GM21717 (cell line): ENCODE measurements at regions not wholly inside any gene's neighbourhood (a gene's known extent, or its start where the extent isn't known, plus 50 kb on each side); places are given as distances from the start of the nearest gene placed in this dataset.
"Not testable (repeated sequence)": the region's sequence is repeated elsewhere in the genome, so short reads cannot be mapped to it uniquely, and the experiment has no call there.

Experiments
- ATAC-seq: cut with Tn5 transposase; IDR thresholded peaks from one replicate; pipeline ENCODE4 v1.9.1; 2021; ENCODE audit warnings: mild to moderate bottlenecking, moderate library complexity; ENCODE audit not compliant: unreplicated experiment

DNA sequence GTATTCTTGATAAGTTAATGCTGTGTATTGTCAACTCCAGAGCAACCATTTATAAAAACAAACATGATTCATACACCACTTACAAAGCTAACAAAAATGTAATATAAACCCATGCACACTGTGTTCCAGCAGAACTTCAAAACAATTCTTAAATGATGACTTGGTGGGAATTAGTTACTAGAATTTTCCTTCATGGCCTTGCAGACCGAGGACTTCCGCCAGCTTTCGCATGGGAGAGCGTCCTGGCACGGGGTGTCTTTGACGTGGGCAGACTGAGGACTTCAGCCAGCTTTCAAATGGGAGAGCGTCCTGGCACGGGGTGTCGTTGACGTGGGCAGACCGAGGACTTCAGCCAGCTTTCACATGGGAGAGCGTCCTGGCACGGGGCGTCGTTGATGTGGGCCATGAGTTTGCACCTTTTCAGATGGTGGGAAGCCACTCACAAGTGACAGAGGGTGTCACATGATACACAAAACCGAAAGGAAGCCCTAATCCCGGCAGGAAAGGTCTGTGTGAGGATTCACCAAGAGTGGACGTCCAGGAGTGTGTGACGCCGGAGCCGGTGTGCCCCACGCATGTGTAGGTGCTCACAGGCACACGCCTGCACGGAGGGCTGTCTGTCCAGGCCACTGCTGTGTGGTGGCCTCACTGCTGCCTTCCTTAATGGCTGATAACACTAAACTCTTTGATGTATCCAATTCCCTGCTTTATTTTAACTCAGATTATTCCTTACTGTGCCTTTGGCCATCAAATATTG is 211.3 kb upstream of the IRX4 start:
- no peak for ATAC-seq

DNA sequence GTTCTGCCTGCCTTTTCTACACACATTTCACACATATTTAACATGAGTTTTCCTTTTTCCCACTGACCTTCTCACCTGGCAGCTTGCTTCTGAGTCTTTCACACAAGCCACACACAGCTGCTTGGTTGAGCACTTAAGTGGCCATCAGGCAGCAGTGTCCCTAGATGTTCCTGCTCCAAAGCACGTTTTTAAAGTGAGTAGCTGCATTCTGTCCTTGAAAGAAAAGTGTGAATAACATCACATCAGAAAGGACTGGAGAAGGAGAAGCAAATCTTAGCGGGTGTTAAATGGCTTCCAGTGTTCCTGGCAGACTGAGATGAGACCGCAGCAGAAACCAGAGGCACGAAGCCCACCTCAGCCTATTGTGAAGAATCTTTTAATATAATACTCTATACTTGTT is 209.2 kb upstream of the IRX4 start:
- no peak for ATAC-seq

DNA sequence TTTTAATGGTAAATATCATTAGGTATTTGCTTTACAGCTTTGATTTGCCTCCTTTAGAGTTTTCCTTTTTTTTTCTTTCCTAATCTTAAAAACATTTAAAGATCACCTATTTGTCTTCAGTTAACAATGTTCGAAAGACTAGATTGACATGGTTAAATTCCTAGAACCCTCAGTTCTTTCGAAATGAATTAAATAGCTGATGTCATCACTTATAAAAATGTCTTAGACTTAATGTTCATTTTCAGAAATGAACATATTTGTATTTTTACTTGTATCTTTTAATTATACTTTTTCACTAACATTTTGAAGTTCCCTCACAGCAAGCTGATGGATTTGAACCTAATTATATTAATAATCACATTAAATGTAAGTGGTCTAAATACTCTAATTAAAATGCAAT is 205.3 kb upstream of the IRX4 start:
- ATAC-seq: no peak

DNA sequence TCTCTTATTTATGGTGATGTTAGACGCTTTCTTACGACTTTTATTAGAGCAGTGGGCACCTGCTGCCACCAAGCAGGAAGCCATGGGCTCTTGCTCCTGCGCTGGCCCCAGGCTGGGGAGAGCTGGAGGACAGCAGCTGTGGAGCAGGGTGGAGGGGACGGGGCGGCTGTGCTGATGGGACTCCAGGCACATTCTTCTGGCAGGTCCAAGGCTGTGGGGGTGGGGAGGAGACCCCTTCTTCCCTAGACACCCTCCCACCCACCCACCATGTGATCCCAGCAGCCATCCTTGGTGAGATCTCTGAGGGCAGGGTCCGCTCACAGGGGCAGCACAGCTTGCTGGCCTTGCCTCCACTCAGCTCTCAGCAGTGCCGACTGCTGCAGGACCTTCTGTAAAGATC is 192.6 kb upstream of the IRX4 start:
- ATAC-seq: no peak

DNA sequence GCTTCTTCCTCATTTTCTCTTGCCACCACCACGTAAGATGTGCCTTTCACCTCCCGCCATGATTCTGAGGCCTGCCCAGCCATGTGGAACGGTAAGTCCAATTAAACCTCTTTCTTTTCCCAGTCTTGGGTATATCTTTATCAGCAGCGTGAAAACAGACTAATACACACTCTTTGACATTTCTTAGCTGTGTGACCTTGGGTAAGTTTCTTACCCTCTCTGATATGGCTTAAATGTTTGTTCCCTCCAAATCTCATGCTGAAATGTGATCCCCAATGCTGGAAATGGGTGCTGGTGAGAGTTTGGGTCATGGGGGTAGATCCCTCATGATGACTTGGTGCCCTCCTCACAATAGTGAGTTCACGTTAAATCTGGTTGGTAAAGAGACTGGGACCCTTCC is 188.8 kb upstream of the IRX4 start:
- no peak for ATAC-seq

DNA sequence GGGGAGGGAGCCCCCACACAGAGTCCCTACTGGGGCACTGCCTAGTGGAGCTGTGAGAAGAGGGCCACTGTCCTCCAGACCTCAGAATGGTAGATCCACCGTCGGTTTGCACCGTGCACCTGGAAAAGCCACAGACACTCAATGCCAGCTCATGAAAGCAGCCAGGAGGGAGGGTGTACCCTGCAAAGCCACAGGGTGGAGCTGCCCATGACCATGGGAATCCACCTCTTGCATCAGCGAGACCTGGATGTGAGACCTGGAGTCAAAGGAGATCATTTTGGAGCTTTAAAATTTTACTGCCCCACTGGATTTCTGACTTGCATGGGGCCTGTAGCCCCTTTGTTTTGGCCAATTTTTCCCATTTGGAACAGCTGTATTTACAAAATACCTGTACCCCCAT is 188.1 kb upstream of the IRX4 start:
- not testable (repeated sequence) for ATAC-seq

DNA sequence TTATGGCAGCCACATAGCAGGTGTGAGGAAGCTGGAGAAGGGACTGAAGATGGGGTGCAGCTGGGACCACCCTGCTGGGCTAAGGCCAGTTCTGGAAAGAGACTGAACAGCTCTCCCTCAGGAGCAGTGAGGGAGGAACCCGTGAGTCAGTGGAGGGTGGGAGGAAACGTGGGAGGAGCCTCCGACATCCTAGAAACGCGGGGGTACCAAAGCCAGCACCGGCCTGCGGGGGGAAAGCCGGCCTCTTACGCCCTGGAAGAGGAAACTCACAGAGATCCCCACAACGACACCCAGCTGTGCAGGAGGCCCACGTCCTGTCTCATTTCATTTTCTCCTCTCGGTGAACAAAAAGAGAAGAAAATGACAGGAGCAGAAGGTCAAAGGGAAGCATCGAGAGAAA is 185.8 kb upstream of the IRX4 start:
- no peak for ATAC-seq

DNA sequence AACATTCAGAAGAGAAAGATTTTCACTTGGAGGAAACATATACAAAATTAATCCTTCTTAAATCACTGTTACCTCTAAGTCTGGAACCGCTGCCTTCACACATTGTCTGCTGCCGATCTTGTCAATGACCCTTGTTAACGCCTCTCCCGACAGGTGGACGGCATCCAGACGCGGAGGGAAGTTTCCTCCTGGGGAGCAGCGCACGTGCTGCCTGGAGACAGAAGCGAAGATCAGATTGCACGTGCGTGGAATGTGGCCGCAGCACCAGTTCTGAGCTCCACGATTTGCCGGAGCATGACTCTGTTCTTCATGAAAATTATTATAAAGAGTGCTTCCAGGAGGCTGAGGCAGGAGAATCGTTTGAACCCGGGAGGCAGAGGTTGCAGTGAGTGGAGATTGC is 183.6 kb upstream of the IRX4 start:
- no peak for ATAC-seq

DNA sequence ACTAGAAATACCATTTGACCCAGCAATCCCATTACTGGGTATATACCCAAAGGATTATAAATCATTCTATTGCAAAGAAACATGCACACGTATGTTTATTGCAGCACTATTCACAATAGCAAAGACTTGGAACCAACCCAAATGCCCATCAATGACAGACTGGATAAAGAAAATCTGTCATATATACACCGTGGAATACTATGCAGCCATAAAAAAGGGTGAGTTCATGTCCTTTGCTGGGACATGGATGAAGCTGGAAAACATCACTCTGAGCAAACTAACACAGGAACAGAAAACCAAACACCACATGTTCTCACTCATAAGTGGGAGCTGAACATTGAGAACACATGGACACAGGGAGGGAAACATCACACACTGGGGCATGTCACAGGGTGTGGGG is 180.7 kb upstream of the IRX4 start:
- ATAC-seq: not testable (repeated sequence)

DNA sequence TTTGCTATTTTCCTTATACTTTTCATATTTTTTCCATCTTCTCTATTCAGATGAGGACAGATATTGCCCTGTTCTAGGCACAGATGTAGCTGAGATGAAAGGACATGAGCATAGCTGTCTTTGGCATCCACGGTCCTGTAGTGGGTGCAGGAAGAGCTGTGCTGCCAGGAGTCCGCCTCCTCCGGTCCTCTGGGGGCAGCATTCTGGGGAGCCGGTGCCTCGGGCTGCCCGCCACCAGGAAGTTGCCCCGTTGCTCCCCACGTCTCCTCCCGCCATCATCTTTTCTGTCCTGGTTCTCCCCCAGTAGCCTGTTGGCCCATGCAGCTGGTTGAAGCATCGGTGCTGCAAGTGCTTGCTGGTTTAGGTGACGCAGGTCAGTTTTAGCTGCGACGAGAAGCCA is 170.0 kb upstream of the IRX4 start:
- ATAC-seq: no peak

DNA sequence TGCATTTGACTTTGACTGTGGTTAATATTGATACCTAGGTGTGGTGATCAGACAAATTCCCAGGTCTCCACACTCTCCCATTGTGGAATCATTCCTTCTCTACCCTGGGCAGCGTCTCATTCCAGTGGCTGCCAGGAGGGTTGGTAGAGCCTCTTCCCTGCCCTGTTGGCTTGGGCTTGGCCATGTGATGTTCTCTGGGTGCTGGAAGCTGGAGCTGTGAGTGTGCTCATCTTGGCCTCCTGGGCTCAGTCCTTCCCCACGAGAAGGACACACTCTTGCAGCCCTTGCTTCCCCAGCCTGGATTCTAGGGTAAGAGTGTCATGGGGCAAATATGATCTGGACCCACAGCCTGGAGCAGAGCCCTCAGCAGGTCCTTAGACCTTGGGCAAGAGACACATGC is 167.2 kb upstream of the IRX4 start:
- no peak for ATAC-seq

DNA sequence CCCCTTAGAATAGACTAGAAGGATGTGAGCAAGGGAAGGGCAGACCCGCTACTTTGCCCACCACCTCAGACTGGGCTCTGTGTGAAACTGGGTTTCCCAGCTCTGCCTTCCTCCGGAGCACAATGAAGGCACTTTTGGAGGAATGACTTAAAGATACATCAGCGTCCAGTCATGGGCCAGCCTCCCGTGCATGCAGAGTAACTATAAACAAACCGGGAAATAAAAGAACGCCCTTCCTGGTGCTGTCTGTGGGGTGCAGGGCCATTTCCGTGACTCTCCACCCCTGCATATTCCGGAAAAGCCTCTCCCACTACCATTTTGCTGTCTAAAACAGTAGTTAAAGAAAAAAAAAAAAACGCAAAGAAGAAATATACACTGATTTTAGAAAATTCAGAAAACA is 165.9 kb upstream of the IRX4 start:
- ATAC-seq: no peak

DNA sequence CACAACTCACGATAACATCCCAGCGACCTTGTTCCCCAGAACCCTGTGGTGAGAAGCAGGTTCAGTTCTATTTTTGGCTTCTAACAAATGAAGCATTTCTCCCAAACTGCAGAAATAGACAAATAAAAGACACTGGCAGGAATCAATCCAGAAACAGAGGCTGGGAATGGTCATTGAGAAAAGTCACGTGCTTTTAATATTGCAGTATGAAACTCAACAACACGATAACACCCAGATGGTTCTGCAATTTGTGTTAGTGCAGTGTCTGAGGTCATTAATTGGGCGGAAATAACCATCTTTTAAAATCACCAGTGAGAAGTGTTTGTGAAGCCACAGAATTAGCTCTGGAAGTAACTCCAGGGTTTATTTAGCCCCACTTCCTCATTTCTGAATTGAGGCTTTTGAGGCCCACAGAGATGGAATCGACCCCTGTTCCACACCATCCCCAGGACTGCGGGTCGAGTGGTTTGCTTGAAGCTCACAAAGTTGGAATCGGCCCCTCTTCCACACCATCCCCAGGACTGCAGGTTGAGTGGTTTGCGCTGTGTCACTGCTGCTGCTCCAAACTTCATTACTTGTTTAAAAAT is 164.7 kb upstream of the IRX4 start:
- ATAC-seq: no peak

DNA sequence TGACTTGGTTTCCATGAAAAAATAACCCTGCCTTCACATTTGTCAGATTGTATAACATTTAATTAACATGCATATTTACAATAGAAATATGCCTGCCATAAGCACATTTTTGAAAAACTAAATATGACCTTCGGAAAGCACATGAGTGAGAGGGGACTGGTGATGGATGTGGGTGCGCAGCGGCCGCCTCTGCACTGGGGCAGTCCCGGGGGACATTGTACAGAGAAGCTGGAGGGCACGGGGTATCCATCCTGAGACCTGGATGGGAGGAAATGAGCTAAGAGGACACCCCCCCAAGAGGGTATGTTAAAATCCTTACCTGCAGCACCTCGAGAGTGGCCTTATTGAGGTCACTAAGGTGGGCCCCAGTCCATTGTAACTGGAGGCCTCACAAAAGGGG is 161.3 kb upstream of the IRX4 start:
- no peak for ATAC-seq

DNA sequence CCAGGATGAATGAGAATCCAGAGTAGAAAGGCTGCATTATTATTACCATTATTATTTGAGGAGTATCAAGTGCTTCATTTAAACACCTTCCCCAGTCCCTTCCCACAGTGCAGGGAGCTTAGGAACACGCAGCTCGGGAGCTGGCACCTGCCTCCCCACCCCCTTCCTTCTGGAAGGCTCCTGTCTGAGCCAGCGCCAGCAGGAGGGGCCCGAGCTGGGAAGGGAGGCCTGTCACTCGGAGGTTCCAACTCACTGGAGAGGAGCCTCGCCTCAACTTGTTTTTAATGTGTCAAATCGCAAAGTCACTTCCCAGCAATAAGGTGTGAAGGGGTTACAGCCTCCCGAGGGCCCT is 156.4 kb upstream of the IRX4 start:
- ATAC-seq: no peak

DNA sequence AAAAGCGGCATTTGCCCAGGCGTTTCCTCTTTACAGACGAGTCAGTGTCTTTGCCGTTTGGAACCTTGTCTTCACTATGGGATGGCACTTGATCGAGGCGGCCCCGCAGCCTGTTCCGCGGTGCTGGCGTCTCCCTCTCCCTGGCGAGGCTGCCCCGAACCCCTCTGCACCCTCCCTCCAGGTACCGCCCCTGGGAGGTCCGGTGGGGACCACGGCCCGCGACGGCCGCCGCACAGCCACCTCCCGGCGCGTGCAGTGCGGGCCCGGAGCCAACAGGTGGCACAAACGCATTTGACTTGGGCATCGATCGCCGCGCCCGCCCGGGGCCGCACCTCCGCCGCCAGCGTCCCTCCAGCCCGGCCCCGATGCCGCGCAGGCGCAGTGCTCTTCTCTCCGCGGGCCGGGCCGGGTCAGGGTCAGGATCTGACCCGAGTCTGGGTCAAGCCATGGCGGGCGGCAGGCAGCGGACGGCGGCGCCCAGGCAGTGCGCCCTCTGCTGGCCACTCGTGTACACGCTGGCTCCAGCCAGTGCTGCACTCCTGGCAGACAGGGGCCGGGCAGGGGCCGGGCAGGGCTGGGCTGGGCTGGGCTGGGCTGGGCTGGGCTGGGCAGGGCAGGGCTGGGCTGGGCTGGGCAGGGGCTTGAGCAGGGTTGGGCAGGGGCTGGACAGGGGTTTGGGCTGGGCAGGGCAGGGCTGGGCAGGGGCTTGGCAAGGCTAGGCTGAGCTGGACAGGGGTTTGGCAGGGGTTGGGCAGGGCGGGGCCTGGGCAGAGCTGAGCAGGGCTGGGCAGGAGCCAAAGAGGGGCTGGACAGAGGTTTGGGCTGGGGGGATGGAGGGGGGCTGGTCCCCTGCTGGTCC is 155.8 kb upstream of the IRX4 start:
- peak; percentile 96 for ATAC-seq

DNA sequence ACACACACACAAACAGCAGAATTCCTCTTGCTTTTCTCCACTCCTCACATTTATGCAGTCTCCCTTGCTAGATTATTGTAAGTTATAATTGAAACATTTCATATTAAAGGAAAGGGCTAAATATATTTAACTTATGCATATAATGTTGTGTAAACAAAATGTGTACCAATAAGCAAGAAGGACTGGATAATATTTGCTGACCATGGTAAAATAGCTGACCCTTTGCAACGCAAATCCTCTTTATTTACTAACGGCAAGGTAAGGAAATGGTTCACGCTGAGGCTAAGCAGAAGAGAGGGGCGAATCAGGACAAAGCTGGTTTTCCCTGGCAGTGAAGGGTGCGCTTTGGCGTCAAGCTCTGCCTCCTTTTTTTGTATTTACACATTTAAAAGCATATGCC is 154.2 kb upstream of the IRX4 start:
- ATAC-seq: no peak

DNA sequence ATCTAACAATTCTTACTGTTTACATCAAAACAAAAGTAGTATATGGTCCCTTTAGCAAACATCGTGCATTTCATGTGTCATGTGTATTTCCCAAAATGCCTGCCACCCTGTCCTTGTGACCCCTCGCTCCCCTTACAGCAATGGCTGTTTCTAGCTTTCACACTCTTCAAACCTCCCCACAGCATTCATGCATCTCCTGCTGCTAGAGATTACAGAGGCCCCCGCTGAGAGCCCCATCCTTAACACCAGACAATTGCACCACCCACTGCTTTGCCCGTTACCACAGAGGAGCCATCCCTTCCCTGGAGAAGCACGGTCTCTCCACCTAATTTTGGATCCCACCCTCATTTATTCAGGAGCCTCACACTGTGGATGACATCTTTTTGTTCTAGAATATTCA is 149.7 kb upstream of the IRX4 start:
- no peak for ATAC-seq

DNA sequence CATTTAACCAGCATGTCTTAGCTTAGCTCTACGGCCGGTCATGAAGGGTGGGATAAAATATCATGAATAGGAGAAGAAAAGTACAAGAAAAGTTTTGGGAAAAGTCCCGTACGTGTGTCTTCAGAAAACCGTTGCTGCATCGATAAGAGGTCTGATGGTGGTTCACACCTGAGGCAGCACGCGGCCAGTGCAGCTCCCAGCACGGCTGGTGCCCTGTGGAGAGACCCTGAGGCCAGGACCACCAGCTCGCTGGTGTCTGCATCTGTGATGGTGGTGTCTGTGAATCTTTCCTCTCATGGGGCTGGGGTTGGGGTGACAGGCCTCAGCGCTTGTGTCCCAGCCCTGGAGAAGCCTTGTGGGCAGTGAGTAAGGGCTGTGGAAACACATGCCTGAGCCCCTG is 148.9 kb upstream of the IRX4 start:
- no peak for ATAC-seq

DNA sequence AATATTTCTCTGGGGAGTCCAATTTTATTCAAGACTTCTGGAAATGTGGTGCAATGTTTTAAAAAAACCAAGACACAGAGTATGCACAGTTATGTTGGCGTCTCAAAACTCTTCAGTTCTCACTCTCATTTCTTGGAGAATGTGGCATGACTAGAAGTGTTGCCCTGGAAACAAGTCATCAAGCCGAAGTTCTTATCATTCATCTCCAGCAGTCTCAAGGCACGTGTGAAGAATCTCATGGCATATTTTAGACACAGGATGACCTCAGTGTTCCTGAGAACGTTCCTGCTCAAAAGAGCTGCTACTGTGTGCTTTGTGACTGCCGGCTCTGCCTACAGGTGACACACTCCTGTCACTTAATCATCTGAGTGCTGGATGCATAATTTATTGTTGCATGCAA is 147.4 kb upstream of the IRX4 start:
- ATAC-seq: no peak

DNA sequence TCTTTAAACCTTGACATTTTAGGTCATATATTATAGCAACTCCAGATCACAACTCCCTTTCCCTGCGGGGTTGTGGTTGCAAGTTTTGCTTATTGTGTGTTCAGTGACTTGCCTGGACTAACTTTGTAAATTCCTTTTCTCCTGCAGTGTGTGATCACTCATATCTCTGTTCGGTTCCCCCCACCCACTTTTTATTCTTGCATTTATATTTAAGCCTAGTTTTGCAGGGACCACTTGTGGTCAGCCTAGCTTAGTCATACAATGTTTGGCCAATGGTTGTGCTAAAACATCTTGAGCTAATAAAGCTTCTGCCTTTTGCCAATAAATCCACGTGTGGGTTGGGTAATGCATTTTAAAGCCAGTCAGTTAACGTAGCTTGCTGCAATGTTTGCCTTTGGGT is 146.5 kb upstream of the IRX4 start:
- no peak for ATAC-seq

DNA sequence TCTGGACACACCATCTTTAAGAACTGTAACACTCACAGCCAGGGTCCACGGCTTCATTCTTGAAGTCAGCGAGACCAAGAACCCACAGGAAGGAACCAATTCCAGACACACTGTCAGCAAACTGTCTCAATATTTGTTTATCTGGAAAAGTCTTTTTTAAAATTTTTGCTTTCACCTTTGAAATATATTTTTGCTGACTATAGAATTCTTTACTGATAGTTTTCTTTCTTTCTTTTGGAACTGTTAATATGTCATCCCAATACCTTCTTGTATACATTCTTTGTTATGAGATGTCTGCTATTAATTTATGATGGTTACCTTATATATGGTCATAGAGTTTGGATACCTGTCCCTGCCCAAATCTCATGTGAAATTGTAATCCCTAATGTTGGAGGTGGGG is 145.1 kb upstream of the IRX4 start:
- ATAC-seq: no peak
